ENCODE measurements at regions not wholly inside any gene's neighbourhood (a gene's known extent, or its start where the extent isn't known, plus 50 kb on each side); places are given as distances from the start of the nearest gene placed in this dataset.
A peak's percentile ranks its signal among the peaks of the same experiment; 100 is the strongest.

DNA sequence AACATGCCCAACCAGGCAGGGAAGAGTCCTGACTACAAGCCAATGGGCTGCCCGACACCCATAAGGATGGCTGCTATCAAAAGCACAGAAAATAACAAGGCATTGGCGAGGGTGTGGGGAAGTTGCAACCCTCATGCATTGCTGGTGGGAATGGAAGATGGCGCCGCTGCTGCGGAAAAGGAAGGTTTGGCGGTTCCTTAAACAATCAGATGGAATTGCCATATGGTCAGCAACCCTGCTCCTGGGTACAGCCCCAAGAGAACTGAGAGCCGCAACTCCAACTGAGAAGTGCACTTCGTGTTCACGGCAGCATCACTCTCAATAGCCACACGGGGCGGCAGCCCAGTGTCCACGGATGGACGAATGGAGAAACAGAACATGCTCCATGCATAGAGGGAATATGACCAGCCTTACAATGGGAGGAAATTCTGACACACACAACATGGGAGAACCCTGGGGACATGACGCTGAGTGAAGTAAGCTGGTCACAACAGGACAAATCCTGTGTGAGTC is 193.3 kb downstream of the RBFOX3 start:
- no peak for DNase-seq

GRCh38 chr17:79415909-79416308 is 194.9 kb downstream of the RBFOX3 start:
- no peak for DNase-seq

GRCh38 chr17:79415365-79415764 is 195.5 kb downstream of the RBFOX3 start:
- DNase-seq, result no peak

- no peak for DNase-seq
These were observed 196.0 kb downstream of the RBFOX3 start for GRCh38 chr17:79414793-79415211.

GRCh38 chr17:79414063-79414792 is 196.6 kb downstream of the RBFOX3 start:
- no peak for DNase-seq

- no peak for DNase-seq
These were observed 197.2 kb downstream of the RBFOX3 start for GRCh38 chr17:79413611-79414010.

GRCh38 chr17:79412886-79413390 is 197.9 kb downstream of the RBFOX3 start:
- DNase-seq, result no peak

DNA sequence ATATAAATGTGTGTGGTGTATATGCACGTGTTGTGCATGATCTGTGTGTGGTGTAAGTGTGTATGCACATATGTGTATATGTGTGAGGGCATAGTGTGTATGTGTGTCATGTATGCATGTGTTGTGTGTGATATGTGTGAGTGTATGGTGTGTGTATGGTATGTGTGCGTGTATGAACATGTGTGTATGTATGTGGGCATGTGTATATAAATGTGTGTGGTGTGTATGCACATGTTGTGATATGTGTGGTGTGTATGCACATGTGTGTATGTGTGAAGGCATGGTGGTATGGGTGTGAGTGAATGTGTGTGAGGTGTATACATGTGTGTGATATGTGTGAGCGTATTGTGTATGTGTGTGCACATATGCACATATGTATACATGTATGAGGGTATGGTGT is 198.7 kb downstream of the RBFOX3 start:
- no peak for DNase-seq

DNA sequence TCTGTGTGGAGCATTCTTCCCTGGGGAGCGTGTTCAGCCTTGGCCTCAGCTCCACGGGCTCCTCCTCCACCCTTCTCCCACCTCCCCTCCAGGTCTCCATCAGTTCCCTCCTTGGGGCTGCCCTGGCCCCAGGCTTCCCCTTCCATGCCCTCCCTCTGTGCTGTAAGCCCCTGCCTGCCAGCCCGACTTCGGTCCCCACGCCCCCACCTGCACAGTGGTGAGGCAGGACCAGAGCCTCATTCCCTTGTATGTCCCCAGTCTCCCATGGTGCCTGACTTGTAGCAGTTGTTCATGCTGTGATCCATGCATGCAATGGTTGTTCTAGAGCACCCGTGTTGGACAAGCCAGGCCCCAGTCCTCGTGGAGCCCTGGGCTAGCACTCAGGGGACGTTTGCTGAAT is 199.4 kb downstream of the RBFOX3 start:
- DNase-seq, result no peak

- DNase-seq, result no peak
These were observed 200.2 kb downstream of the RBFOX3 start for GRCh38 chr17:79410681-79411080.

DNA sequence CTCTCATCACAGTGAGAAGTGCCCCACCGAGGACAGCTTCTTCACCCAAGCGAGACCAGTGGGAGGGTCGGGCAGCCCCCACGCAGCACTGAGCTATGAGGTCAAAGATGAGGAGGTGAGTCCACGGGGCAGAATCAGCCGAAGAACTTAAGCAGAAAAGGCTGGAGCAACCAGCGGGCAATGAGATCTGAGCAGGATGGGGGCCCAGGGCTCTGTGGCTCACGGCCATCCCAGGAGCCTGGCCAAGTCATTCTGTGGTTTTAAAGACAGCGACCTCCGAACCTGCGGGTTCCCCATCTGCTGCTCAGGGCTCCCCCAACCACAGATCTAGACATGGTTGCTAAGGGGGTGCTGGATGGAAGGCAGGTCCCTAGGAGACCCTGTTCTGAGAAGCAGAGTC is 202.6 kb downstream of the RBFOX3 start:
- no peak for DNase-seq

GRCh38 chr17:79407385-79407784 is 203.5 kb downstream of the RBFOX3 start:
- DNase-seq, result no peak

- no peak for DNase-seq
These were observed 204.5 kb downstream of the RBFOX3 start for GRCh38 chr17:79406316-79406715.

DNA sequence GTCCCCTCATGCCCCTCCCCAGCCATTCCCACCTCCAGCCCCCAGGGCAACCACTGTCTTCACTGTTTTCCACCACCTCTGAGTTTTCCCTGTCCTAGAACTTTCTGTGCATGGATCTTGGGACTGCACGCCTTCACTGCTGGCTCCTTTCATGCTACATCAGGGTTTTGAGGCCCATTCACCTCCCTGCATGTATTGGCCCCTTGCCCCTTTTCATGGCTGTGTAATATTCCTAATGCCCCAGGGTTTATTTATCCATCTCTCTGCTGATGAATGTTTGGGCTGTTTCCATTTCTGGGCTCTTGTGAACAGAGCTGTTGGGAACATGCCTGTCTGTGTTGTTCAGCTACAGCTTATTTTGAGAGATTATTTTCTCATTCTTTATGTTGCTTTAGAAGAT is 205.0 kb downstream of the RBFOX3 start:
- no peak for DNase-seq

GRCh38 chr17:79404136-79404911 is 206.5 kb downstream of the RBFOX3 start:
- DNase-seq, result no peak

DNA sequence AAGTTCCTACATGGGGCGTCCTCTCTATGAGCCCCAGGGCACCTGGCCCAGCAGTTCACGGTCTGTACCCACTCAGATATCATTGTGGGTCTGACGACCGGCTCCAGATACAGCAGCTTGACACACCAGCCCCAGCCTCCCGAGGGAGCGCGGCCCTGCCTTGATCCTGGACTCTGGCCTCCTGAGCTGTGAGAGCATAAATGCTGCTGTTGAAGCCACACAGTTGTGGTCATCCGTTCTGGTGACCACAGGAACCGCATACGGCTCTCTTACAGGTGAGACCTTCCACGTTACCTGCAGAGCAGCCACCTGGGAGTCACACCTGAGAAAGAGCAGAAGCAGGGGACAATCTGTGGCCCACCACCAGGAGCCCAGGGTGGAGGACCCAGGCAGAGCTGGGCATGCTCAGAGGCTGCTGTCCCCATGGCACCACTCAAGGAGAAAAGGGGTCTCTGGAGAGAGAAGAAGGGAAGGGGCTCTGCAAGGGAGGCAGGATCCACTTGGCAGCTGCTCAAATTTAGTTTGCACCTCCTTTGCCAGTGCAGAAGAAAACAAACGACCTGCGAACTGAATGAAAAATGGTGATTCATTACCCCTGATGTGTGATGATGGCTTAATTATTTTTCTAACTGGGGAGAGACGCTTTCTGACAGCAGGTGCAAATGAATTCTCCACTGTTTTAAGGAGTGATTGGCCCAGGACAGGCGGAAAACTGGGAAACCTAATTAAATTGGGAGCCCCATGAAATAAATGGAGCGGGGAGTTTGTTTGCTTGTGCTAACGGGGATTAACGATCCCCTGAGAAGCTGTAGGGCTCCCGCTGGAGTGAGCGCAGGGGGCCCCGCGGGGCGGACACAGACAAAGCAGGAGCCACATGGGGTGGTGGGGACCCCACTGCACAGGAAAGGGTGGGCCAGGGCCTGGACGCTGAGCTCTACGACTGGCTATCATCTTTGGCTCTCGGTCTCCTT is 208.9 kb downstream of the RBFOX3 start:
- DNase-seq, result no peak

GRCh38 chr17:79400989-79401703 is 209.7 kb downstream of the RBFOX3 start:
- peak; percentile 44 for DNase-seq

GRCh38 chr17:79399610-79400144 is 211.2 kb downstream of the RBFOX3 start:
- no peak for DNase-seq

- no peak for DNase-seq
These were observed 212.4 kb downstream of the RBFOX3 start for GRCh38 chr17:79398441-79398840.

DNA sequence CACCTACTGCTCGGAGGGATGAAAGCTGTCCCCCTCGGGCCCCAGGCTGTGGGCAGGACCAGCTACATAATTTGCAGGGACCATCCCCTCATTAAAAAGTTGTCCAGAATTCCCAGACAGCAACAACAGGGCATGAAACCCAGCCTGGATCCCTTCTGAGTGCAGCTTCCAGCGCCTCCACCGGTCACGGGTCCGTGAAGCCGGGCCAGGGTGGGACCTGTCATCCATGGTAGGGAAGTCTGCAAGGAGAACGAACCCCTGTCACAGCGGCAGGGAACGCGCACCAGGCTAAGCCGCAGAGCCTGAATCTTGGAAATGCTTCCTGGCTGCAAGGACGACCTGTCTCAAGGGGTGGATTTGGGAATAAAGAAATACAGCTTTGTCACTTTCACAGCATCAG is 214.2 kb downstream of the RBFOX3 start:
- DNase-seq, result no peak

DNA sequence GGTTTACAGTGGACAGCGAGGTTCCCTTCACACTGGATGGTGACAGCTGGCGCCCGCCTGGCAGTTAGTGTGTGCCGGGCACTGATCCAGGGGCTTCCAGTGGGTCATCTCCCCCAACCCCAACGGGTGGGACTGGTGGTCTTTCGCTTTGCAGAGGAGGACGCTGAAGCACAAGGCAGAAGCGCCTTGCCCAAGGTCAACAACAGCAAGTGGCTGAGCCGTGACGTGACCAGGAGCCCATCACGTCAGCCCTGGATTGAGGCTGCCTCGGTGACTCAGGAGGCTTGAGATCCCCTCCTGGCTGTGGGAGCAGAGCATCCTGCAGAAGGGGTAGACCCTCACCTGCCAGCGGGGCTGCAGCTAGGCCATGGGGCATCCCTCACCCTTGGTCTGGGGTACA is 215.3 kb downstream of the RBFOX3 start:
- DNase-seq, result no peak

- no peak for DNase-seq
These were observed 215.8 kb downstream of the RBFOX3 start for GRCh38 chr17:79395066-79395465.

Measured in fibroblast of skin of back (primary cell).